GM21825 (cell line): ENCODE measurements at regions not wholly inside any gene's neighbourhood (a gene's known extent, or its start where the extent isn't known, plus 50 kb on each side); places are given as distances from the start of the nearest gene placed in this dataset.
"Not testable (repeated sequence)": the region's sequence is repeated elsewhere in the genome, so short reads cannot be mapped to it uniquely, and the experiment has no call there.

Experiments
- ATAC-seq: cut with Tn5 transposase; IDR thresholded peaks from one replicate; pipeline ENCODE4 v1.9.1; 2021; ENCODE audit warnings: mild to moderate bottlenecking, moderate library complexity; ENCODE audit not compliant: unreplicated experiment

GRCh38 chr18:11512096-11513025, 97.0 kb upstream of the SLC35G4 start:
- peak; percentile 11 for ATAC-seq

- ATAC-seq = peak; percentile 89
These were observed 97.8 kb upstream of the SLC35G4 start for GRCh38 chr18:11511434-11512095.

- ATAC-seq = no peak
These were observed 102.5 kb upstream of the SLC35G4 start for GRCh38 chr18:11506856-11507255.

GRCh38 chr18:11505993-11506392, 103.4 kb upstream of the SLC35G4 start:
- no peak for ATAC-seq

- ATAC-seq = no peak
These were observed 104.4 kb upstream of the SLC35G4 start for GRCh38 chr18:11504962-11505361.

- no peak for ATAC-seq
These were observed 107.0 kb upstream of the SLC35G4 start for GRCh38 chr18:11502368-11502767.

- no peak for ATAC-seq
These were observed 108.0 kb upstream of the SLC35G4 start for GRCh38 chr18:11501352-11501751.

- ATAC-seq = peak; percentile 72
These were observed 109.0 kb upstream of the SLC35G4 start for GRCh38 chr18:11500153-11501122.

- no peak for ATAC-seq
These were observed 110.6 kb upstream of the SLC35G4 start for GRCh38 chr18:11498821-11499220.

GRCh38 chr18:11497585-11497984, 111.8 kb upstream of the SLC35G4 start:
- no peak for ATAC-seq

- ATAC-seq = no peak
These were observed 112.7 kb upstream of the SLC35G4 start for GRCh38 chr18:11496526-11497172.

- ATAC-seq = no peak
These were observed 114.0 kb upstream of the SLC35G4 start for GRCh38 chr18:11495441-11495840.

- ATAC-seq = no peak
These were observed 115.3 kb upstream of the SLC35G4 start for GRCh38 chr18:11494107-11494506.

GRCh38 chr18:11489266-11489899, 120.0 kb upstream of the SLC35G4 start:
- ATAC-seq = no peak

- ATAC-seq = no peak
These were observed 121.2 kb upstream of the SLC35G4 start for GRCh38 chr18:11488175-11488574.

GRCh38 chr18:11487390-11487789, 122.0 kb upstream of the SLC35G4 start:
- no peak for ATAC-seq

GRCh38 chr18:11482271-11482670, 127.1 kb upstream of the SLC35G4 start:
- ATAC-seq = no peak

- no peak for ATAC-seq
These were observed 128.7 kb upstream of the SLC35G4 start for GRCh38 chr18:11480692-11481091.

GRCh38 chr18:11479031-11479430, 130.4 kb upstream of the SLC35G4 start:
- ATAC-seq = not testable (repeated sequence)

- ATAC-seq = no peak
These were observed 138.5 kb upstream of the SLC35G4 start for GRCh38 chr18:11470941-11471340.
